ENCODE measurements at regions not wholly inside any gene's neighbourhood (a gene's known extent, or its start where the extent isn't known, plus 50 kb on each side); places are given as distances from the start of the nearest gene placed in this dataset.
A peak's percentile ranks its signal among the peaks of the same experiment; 100 is the strongest.
"Not testable (repeated sequence)": the region's sequence is repeated elsewhere in the genome, so short reads cannot be mapped to it uniquely, and the experiment has no call there.

- no peak for DNase-seq (ENCODE audit: low read depth)
These were observed 62.6 kb upstream of the PAX8 start for GRCh38 chr2:113341191-113341869.

- no peak for DNase-seq (ENCODE audit: low read depth)
These were observed 59.1 kb upstream of the PAX8 start for GRCh38 chr2:113337809-113338208.

GRCh38 chr2:113336040-113336439 is 57.3 kb upstream of the PAX8 start:
- peak; percentile 69 for DNase-seq (ENCODE audit: low read depth)

- no peak for DNase-seq (ENCODE audit: low read depth)
These were observed 55.4 kb upstream of the PAX8 start for GRCh38 chr2:113334147-113334546.

- DNase-seq (ENCODE audit: low read depth) = not testable (repeated sequence)
These were observed 55.0 kb upstream of the PAX8 start for GRCh38 chr2:113333735-113334134.

- DNase-seq (ENCODE audit: low read depth) = peak; percentile 21
These were observed 51.5 kb upstream of the PAX8 start for GRCh38 chr2:113330060-113330767.

GRCh38 chr2:113328973-113329372 is 50.3 kb upstream of the PAX8 start:
- peak; percentile 36 for DNase-seq (ENCODE audit: low read depth)

- DNase-seq (ENCODE audit: low read depth) = peak; percentile 19
These were observed 49.9 kb upstream of the PAX8 start for GRCh38 chr2:113328572-113328971.

Measured in Daoy (cell line).